HFFc6 (cell line): ENCODE measurements at regions not wholly inside any gene's neighbourhood (a gene's known extent, or its start where the extent isn't known, plus 50 kb on each side); places are given as distances from the start of the nearest gene placed in this dataset.

Source experiments
- DNase-seq: peaks from one replicate; pipeline ENCODE4 v3.0.0-alpha.2; 2018
- H3K27ac Mint-ChIP-seq: 2 replicates; pipeline ENCODE4 v1.8.0; 2020; ENCODE audit warnings: mild to moderate bottlenecking, mixed read lengths
- H3K27me3 Mint-ChIP-seq: 2 replicates; pipeline ENCODE4 v1.8.0; 2021; ENCODE audit warnings: mild to moderate bottlenecking, moderate library complexity, mixed read lengths; ENCODE audit not compliant: insufficient read depth
- H3K36me3 Mint-ChIP-seq: 2 replicates; pipeline ENCODE4 v1.8.0; 2021; ENCODE audit warnings: low read depth, mixed read lengths
- H3K4me1 Mint-ChIP-seq: 2 replicates; pipeline ENCODE4 v1.8.0; 2020; ENCODE audit warnings: low read depth, mixed read lengths
- H3K4me3 Mint-ChIP-seq: 2 replicates; pipeline ENCODE4 v1.8.0; 2020; ENCODE audit warnings: mild to moderate bottlenecking, moderate library complexity, mixed read lengths
- H3K9me3 Mint-ChIP-seq: 2 replicates; pipeline ENCODE4 v1.8.0; 2020; ENCODE audit warnings: mild to moderate bottlenecking, mixed read lengths
- TF ChIP-seq, protein P1 (sequence below): fragments of 200-600 bp; sonication (generic); IDR thresholded peaks from 2 replicates; pipeline ENCODE4 v1.5.0; 2021; ENCODE audit warnings: antibody characterized with exemption, mild to moderate bottlenecking

DNA sequence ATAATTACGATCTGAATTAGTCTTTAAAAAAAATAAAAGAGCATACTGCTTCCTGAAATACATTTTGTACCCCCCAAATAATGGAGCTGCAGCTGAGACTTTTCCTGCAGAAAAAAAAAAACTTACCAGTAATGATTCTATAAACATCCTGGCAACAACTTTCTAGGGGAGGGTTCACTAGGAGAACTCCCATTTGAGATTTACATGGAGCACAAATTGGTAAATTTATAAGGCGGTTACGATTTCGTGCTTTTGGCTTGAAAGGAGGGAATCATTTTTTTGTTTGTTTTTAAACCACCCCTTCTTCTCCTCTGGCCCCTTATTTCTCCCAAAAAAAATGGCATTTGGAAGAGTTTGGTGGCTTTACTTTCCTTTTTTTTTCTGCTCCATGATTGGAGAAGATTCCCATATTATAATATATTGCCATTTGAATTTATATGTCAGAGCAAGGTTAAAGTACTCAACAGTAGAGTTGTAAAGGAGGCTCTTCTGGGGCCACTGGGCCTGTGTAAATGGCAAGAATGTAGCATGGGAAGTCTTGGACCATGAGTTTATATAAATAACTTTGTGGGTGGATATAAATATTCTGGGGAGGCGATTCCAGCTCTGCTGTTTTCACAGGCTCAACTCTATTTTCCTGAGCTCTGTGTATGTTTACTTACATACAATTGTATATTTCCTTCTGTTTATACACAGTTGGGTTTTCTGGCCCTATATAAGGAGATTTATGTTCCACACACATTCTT is 159.9 kb downstream of the CSNK1G3 start:
- Mint-ChIP-seq H3K9me3 (no peaks in the 10 kb centered on the region), H3K4me1 (peaks cover 29% of the 10 kb centered on the region), H3K4me3 (no peak overlapping the region), H3K27me3 (no peaks in the 10 kb centered on the region; the same call in 1 of the 2 replicates), H3K36me3 (no peaks in the 10 kb centered on the region), H3K27ac (no peak overlapping the region)
- DNase-seq, result no peak
- TF ChIP-seq, protein P1, sequence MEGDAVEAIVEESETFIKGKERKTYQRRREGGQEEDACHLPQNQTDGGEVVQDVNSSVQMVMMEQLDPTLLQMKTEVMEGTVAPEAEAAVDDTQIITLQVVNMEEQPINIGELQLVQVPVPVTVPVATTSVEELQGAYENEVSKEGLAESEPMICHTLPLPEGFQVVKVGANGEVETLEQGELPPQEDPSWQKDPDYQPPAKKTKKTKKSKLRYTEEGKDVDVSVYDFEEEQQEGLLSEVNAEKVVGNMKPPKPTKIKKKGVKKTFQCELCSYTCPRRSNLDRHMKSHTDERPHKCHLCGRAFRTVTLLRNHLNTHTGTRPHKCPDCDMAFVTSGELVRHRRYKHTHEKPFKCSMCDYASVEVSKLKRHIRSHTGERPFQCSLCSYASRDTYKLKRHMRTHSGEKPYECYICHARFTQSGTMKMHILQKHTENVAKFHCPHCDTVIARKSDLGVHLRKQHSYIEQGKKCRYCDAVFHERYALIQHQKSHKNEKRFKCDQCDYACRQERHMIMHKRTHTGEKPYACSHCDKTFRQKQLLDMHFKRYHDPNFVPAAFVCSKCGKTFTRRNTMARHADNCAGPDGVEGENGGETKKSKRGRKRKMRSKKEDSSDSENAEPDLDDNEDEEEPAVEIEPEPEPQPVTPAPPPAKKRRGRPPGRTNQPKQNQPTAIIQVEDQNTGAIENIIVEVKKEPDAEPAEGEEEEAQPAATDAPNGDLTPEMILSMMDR, result no peak

DNA sequence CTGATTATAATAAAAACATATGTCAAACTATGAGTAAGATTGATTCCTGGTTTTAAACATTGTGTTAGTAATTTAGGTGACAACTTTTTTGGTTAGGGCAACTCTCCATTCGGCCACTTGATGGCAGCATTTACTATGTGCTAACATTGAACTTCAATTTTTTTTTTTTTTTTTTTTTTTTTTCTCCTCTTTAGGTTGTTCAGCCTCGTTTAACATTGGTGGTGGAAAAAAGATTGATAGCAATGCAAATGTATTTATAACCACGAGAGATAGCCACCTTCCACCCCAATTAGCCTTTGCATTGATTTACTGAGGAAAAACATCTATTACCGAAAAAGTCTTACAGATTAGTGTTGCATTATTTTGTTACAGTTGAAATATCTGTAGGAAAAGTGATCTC is 159.1 kb downstream of the CSNK1G3 start:
- Mint-ChIP-seq H3K27ac (no peak overlapping the region), H3K27me3 (no peaks in the 10 kb centered on the region; the same call in 1 of the 2 replicates), H3K4me3 (no peak overlapping the region), H3K4me1 (peaks cover 29% of the 10 kb centered on the region), H3K36me3 (no peaks in the 10 kb centered on the region), H3K9me3 (no peaks in the 10 kb centered on the region)
- peak; percentile 22 for DNase-seq
- TF ChIP-seq, protein P1, result peak; percentile 94
